Caco-2 (cell line): ENCODE measurements at regions not wholly inside any gene's neighbourhood (a gene's known extent, or its start where the extent isn't known, plus 50 kb on each side); places are given as distances from the start of the nearest gene placed in this dataset.

Experiments
- BruUV-seq: library from RNA; stranded (reverse); fragments of 400-500 nt; replicated peaks from 2 replicates; lab custom pipeline; 2021; lab: Mats Ljungman, UMichigan
- CTCF ChIA-PET: fragments of 300-600 bp; sonication (Branson Sonifier 250); formaldehyde crosslinking; loops from one replicate; lab custom pipeline; 2022; ENCODE audit warnings: antibody characterized with exemption; lab: Charles Lee
- POLR2A ChIA-PET: fragments of 300-600 bp; sonication (Branson Sonifier 250); formaldehyde crosslinking; loops from one replicate; lab custom pipeline; 2022; ENCODE audit warnings: antibody characterized with exemption; lab: Charles Lee
- DNase-seq, 2 experiments: peaks; one replicate each; pipeline versions ENCODE4 v3.0.0 to v3.0.0-alpha.2; 2020 to 2022
- H3K27me3 ChIP-seq: replicated peaks from 2 replicates; pipeline ENCODE4 v1.6.0; 2011; ENCODE audit warnings: low read length; ENCODE audit not compliant: control insufficient read depth, insufficient read depth
- H3K36me3 ChIP-seq: 2 replicates; pipeline ENCODE4 v1.5.1; 2011; ENCODE audit warnings: low read length; ENCODE audit not compliant: control insufficient read depth, insufficient read depth
- H3K4me1 ChIP-seq: fragments of 250-450 bp; sonication (Bioruptor Pico); 2 replicates; pipeline ENCODE4 v1.5.1; 2020; ENCODE audit warnings: mild to moderate bottlenecking
- H3K4me3 ChIP-seq: 2 replicates; pipeline ENCODE4 v1.5.1; 2011; ENCODE audit warnings: low read depth, mild to moderate bottlenecking, control low read depth, low read length
- H3K9me3 ChIP-seq: fragments of 250-450 bp; sonication (Bioruptor Pico); 2 replicates; pipeline ENCODE4 v1.5.1; 2020; ENCODE audit warnings: mild to moderate bottlenecking, moderate library complexity
- H3K27ac Mint-ChIP-seq: one replicate; pipeline ENCODE4 v1.8.0; 2022; ENCODE audit warnings: mixed read lengths; ENCODE audit not compliant: unreplicated experiment
- H3K27me3 Mint-ChIP-seq: one replicate; pipeline ENCODE4 v1.8.0; 2022; ENCODE audit warnings: mixed read lengths; ENCODE audit not compliant: insufficient read depth, unreplicated experiment
- H3K36me3 Mint-ChIP-seq: one replicate; pipeline ENCODE4 v1.8.0; 2022; ENCODE audit warnings: mild to moderate bottlenecking, mixed read lengths; ENCODE audit not compliant: insufficient read depth, unreplicated experiment
- H3K4me1 Mint-ChIP-seq: one replicate; pipeline ENCODE4 v1.8.0; 2022; ENCODE audit warnings: low read depth, mixed read lengths; ENCODE audit not compliant: unreplicated experiment
- H3K4me3 Mint-ChIP-seq: one replicate; pipeline ENCODE4 v1.8.0; 2022; ENCODE audit warnings: mild to moderate bottlenecking, moderate library complexity, mixed read lengths; ENCODE audit not compliant: unreplicated experiment
- H3K9me3 Mint-ChIP-seq: one replicate; pipeline ENCODE4 v1.8.0; 2022; ENCODE audit warnings: mixed read lengths; ENCODE audit not compliant: unreplicated experiment
- intact Hi-C: fragments of 100-400 bp; cut with micrococcal nuclease; formaldehyde crosslinking; loops from one replicate; pipeline ENCODE4 v1.10.0; 2022; ENCODE audit not compliant: unreplicated experiment
- TF ChIP-seq, protein P1 (sequence below), 2 experiments: fragments of 200-600 bp in 1 of 2; IDR thresholded peaks; 1 replicate in 1 of 2; 2 replicates in 1 of 2; pipeline versions ENCODE4 v1.5.1 to v1.8.0; 2011 to 2022; ENCODE audit warnings: antibody characterized with exemption in 1 of 2, control low read depth in 1 of 2, inconsistent platforms in 1 of 2, low read depth in 1 of 2, low read length in 1 of 2, mild to moderate bottlenecking in 1 of 2, moderate library complexity in 1 of 2; ENCODE audit not compliant: insufficient read depth in 1 of 2, severe bottlenecking in 1 of 2, unreplicated experiment in 1 of 2

DNA sequence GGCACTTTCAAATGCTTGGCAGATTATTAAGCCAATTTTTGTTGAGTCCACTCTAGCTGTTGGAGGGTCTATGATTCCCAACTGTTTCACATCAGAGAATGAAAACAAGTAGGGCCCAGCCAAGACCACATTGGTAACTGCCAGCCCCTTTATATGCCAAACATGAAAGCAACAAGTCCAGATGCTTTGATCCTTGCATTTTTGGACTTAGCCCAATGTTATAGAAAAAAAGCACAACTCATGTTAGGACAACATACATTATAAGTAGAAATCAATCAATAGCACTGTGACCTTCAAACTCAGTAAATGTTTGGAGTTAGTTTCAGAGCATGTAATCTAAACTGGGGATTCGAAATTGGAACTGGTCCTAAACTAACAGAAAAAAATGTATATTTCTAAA is 674.7 kb downstream of the MECOM start:
- Histone ChIP-seq H3K4me3 (no peak overlapping the region), H3K27me3 (no peaks in the 10 kb centered on the region), H3K4me1 (no peaks in the 10 kb centered on the region), H3K36me3 (no peaks in the 10 kb centered on the region), H3K9me3 (no peaks in the 10 kb centered on the region)
- no peak overlapping the region for H3K27ac Mint-ChIP-seq
- ChIA-PET POLR2A (no interaction called here), CTCF (no interaction called here)
- H3K36me3 Mint-ChIP-seq = no peaks in the 10 kb centered on the region
- no peaks in the 10 kb centered on the region for H3K4me1 Mint-ChIP-seq
- no TSS peak for BruUV-seq
- intact Hi-C loops = no loop called here
- no peak for DNase-seq
- H3K4me3 Mint-ChIP-seq = no peak overlapping the region
- H3K27me3 Mint-ChIP-seq = no peaks in the 10 kb centered on the region
- TF ChIP-seq, protein P1, sequence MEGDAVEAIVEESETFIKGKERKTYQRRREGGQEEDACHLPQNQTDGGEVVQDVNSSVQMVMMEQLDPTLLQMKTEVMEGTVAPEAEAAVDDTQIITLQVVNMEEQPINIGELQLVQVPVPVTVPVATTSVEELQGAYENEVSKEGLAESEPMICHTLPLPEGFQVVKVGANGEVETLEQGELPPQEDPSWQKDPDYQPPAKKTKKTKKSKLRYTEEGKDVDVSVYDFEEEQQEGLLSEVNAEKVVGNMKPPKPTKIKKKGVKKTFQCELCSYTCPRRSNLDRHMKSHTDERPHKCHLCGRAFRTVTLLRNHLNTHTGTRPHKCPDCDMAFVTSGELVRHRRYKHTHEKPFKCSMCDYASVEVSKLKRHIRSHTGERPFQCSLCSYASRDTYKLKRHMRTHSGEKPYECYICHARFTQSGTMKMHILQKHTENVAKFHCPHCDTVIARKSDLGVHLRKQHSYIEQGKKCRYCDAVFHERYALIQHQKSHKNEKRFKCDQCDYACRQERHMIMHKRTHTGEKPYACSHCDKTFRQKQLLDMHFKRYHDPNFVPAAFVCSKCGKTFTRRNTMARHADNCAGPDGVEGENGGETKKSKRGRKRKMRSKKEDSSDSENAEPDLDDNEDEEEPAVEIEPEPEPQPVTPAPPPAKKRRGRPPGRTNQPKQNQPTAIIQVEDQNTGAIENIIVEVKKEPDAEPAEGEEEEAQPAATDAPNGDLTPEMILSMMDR (IDR thresholded peaks at IDR 0.05; ENCODE audit: insufficient read depth in 1 of 2, low read depth in 1 of 2, low read length in 1 of 2, severe bottlenecking in 1 of 2, unreplicated experiment in 1 of 2) = no peak
- H3K9me3 Mint-ChIP-seq = no peaks in the 10 kb centered on the region

DNA sequence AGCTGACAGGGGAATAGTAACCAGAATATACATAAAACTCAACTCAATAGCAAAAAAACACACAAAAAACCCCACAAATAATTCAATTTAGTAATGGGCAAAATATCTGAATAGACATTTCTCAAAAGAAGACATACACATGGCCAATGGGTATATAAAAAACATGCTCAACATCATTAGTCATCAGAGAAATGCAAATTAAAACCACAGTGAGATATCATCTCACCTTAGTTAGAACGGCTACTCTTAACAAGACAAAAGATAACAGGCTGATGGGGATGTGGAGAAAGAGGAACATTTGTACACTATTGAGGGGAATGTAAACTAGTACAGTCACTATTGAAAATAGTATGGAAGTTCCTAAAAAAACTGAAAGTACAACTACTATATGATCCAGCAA is 678.6 kb downstream of the MECOM start:
- no peaks in the 10 kb centered on the region for H3K9me3 ChIP-seq
- no peak overlapping the region for H3K4me3 ChIP-seq
- no peaks in the 10 kb centered on the region for H3K9me3 Mint-ChIP-seq
- H3K36me3 ChIP-seq = no peaks in the 10 kb centered on the region
- no peaks in the 10 kb centered on the region for H3K4me1 Mint-ChIP-seq
- BruUV-seq = no TSS peak
- DNase-seq = no peak
- no peaks in the 10 kb centered on the region for H3K4me1 ChIP-seq
- intact Hi-C loops = no loop called here
- no peak overlapping the region for H3K27ac Mint-ChIP-seq
- H3K36me3 Mint-ChIP-seq = no peaks in the 10 kb centered on the region
- H3K4me3 Mint-ChIP-seq = no peak overlapping the region
- ChIA-PET POLR2A (no interaction called here), CTCF (no interaction called here)
- H3K27me3 ChIP-seq = no peaks in the 10 kb centered on the region
- H3K27me3 Mint-ChIP-seq = peaks cover 3% of the 10 kb centered on the region
- TF ChIP-seq, protein P1 (IDR thresholded peaks at IDR 0.05; ENCODE audit: insufficient read depth in 1 of 2, low read depth in 1 of 2, low read length in 1 of 2, severe bottlenecking in 1 of 2, unreplicated experiment in 1 of 2) = no peak

DNA sequence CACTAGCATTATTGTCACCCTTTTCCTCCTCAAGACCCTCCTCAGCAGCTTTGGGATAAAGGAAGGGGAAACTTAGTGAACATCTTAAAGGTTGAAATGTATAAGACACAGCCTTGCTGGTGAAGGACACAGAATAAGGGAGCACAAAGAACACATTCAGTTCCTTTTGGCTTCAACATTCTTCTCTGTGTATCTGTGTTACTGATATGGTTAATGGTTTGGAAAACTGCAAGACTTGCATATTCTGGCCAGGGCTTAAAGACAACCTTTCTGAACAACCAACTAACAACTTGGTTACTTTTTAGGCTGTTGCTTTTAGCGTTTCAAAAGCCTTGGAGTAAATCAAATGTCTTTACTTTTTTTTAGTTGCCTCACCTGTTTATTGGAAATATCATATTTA is 680.5 kb downstream of the MECOM start:
- Mint-ChIP-seq H3K9me3 (no peaks in the 10 kb centered on the region), H3K27ac (no peak overlapping the region), H3K36me3 (no peaks in the 10 kb centered on the region), H3K4me3 (no peak overlapping the region), H3K4me1 (no peaks in the 10 kb centered on the region), H3K27me3 (peaks cover 3% of the 10 kb centered on the region)
- H3K36me3 ChIP-seq = no peaks in the 10 kb centered on the region
- H3K4me1 ChIP-seq = no peaks in the 10 kb centered on the region
- intact Hi-C loops = no loop called here
- ChIA-PET POLR2A (no interaction called here), CTCF (no interaction called here)
- no peaks in the 10 kb centered on the region for H3K27me3 ChIP-seq
- no TSS peak for BruUV-seq
- TF ChIP-seq, protein P1 (IDR thresholded peaks at IDR 0.05; ENCODE audit: insufficient read depth in 1 of 2, low read depth in 1 of 2, low read length in 1 of 2, severe bottlenecking in 1 of 2, unreplicated experiment in 1 of 2) = no peak
- DNase-seq = no peak
- no peak overlapping the region for H3K4me3 ChIP-seq
- H3K9me3 ChIP-seq = no peaks in the 10 kb centered on the region
